Cerebellar cortex (tissue), 1 donor: ENCODE measurements at regions not wholly inside any gene's neighbourhood (a gene's known extent, or its start where the extent isn't known, plus 50 kb on each side); places are given as distances from the start of the nearest gene placed in this dataset.

Experiments used
- DNase-seq: peaks from one replicate; pipeline ENCODE4 v3.0.0-alpha.2; 2015; ENCODE audit warnings: low spot score

GRCh38 chr19:27774337-27774736 lies 1438.6 kb downstream of the UQCRFS1 start:
- DNase-seq, result no peak

- DNase-seq, result no peak
Measured at GRCh38 chr19:27773318-27774094, 1439.4 kb downstream of the UQCRFS1 start.

GRCh38 chr19:27772059-27772458 lies 1440.9 kb downstream of the UQCRFS1 start:
- no peak for DNase-seq

GRCh38 chr19:27770095-27770494 lies 1442.9 kb downstream of the UQCRFS1 start:
- DNase-seq, result peak; percentile 21

GRCh38 chr19:27767234-27767633 lies 1445.7 kb downstream of the UQCRFS1 start:
- DNase-seq, result peak; percentile 64

GRCh38 chr19:27765912-27766725 lies 1446.8 kb downstream of the UQCRFS1 start:
- peak; percentile 59 for DNase-seq

GRCh38 chr19:27765397-27765796 lies 1447.6 kb downstream of the UQCRFS1 start:
- DNase-seq, result no peak

GRCh38 chr19:27764186-27764804 lies 1448.7 kb downstream of the UQCRFS1 start:
- peak; percentile 49 for DNase-seq

GRCh38 chr19:27762933-27763332 lies 1450.0 kb downstream of the UQCRFS1 start:
- peak; percentile 80 for DNase-seq

GRCh38 chr19:27759896-27760295 lies 1453.1 kb downstream of the UQCRFS1 start:
- DNase-seq, result peak; percentile 81

- peak; percentile 80 for DNase-seq
Measured at GRCh38 chr19:27758626-27759505, 1454.1 kb downstream of the UQCRFS1 start.

GRCh38 chr19:27754700-27755099 lies 1458.3 kb downstream of the UQCRFS1 start:
- peak; percentile 80 for DNase-seq

- peak; percentile 67 for DNase-seq
Measured at GRCh38 chr19:27753622-27754021, 1459.3 kb downstream of the UQCRFS1 start.

- DNase-seq, result peak; percentile 75
Measured at GRCh38 chr19:27752530-27753184, 1460.3 kb downstream of the UQCRFS1 start.

- DNase-seq, result peak; percentile 70
Measured at GRCh38 chr19:27751044-27751391, 1461.9 kb downstream of the UQCRFS1 start.

- peak; percentile 51 for DNase-seq
Measured at GRCh38 chr19:27750391-27751043, 1462.4 kb downstream of the UQCRFS1 start.

- peak; percentile 74 for DNase-seq
Measured at GRCh38 chr19:27748551-27749152, 1464.3 kb downstream of the UQCRFS1 start.

- peak; percentile 75 for DNase-seq
Measured at GRCh38 chr19:27746691-27747380, 1466.1 kb downstream of the UQCRFS1 start.

- peak; percentile 71 for DNase-seq
Measured at GRCh38 chr19:27745978-27746542, 1466.9 kb downstream of the UQCRFS1 start.
